ENCODE measurements at regions not wholly inside any gene's neighbourhood (a gene's known extent, or its start where the extent isn't known, plus 50 kb on each side); places are given as distances from the start of the nearest gene placed in this dataset.

- FAIRE-seq (no peak), ATAC-seq (no peak), DNase-seq (ENCODE audit: low read depth in 1 of 2, low spot score in 1 of 2) (no peak)
- Histone ChIP-seq H3K9me3 (no peaks in the 10 kb centered on the region; the same call in 2 of the 3 replicates), H3K27ac (no peak overlapping the region), H3K4me1 (no peaks in the 10 kb centered on the region), H3K4me2 (no peak overlapping the region), H3K4me3 (no peak overlapping the region)
- no peak for TF ChIP-seq HOXB13 (CRISPR knock-in tag; IDR thresholded peaks at IDR 0.05; ENCODE audit: low read depth)
- no peak for TF ChIP-seq ZC3H11A (IDR thresholded peaks at IDR 0.05)
- TF ChIP-seq MYC (IDR thresholded peaks at IDR 0.05; ENCODE audit: borderline replicate concordance, low read length): no peak
- TF ChIP-seq HOXA7 (CRISPR knock-in tag; IDR thresholded peaks at IDR 0.05): no peak
- TF ChIP-seq EHF (CRISPR knock-in tag; IDR thresholded peaks at IDR 0.05): no peak
- no peak for TF ChIP-seq HES2 (IDR thresholded peaks at IDR 0.05)
- TF ChIP-seq TP53 (CRISPR knock-in tag; IDR thresholded peaks at IDR 0.05): no peak
- CTCF ChIA-PET: interaction anchor here (1.2 to 1.6 kb wide), 3 partner anchors 11 to 14 kb away, joined by 3 to 4 read pairs (median 3); no protein-coding TSS in a partner anchor
- POLR2A ChIA-PET: no interaction called here
- WGBS (ENCODE audit: missing lambda C conversion rate): 6% methylated on average over 3 of the region's 3 CpGs
Observed at GRCh38 chr19:28839455-28839854, 373.5 kb downstream of the UQCRFS1 start.

GRCh38 chr19:28838909-28839308, 374.0 kb downstream of the UQCRFS1 start:
- CTCF ChIA-PET: interaction anchor here (1.1 to 1.6 kb wide), 4 partner anchors 11 to 15 kb away, joined by 3 to 4 read pairs (median 3); no protein-coding TSS in a partner anchor
- Histone ChIP-seq H3K4me1 (no peaks in the 10 kb centered on the region), H3K9me3 (no peaks in the 10 kb centered on the region), H3K4me2 (no peak overlapping the region), H3K27ac (no peak overlapping the region), H3K4me3 (no peak overlapping the region)
- FAIRE-seq: no peak
- TF ChIP-seq TP53 (CRISPR knock-in tag; IDR thresholded peaks at IDR 0.05): no peak
- TF ChIP-seq HOXA7 (CRISPR knock-in tag; IDR thresholded peaks at IDR 0.05): no peak
- TF ChIP-seq MAX (IDR thresholded peaks at IDR 0.05): no peak
- TF ChIP-seq ZNF302 (CRISPR knock-in tag; IDR thresholded peaks at IDR 0.05): no peak
- no peak for TF ChIP-seq ATOH8 (CRISPR knock-in tag; IDR thresholded peaks at IDR 0.05; ENCODE audit: low read depth)
- no peak for TF ChIP-seq FOSL2 (IDR thresholded peaks at IDR 0.05)
- TF ChIP-seq FOSL2 (CRISPR knock-in tag; IDR thresholded peaks at IDR 0.05): no peak
- no peak for TF ChIP-seq KDM5A (IDR thresholded peaks at IDR 0.05)
- POLR2A ChIA-PET: no interaction called here
- no peak for DNase-seq (ENCODE audit: low read depth in 1 of 2, low spot score in 1 of 2)
- no peak for ATAC-seq
- WGBS (ENCODE audit: missing lambda C conversion rate): under 1% methylated on average over 5 of the region's 5 CpGs

- Histone ChIP-seq H3K4me1 (no peaks in the 10 kb centered on the region), H3K4me2 (no peak overlapping the region), H3K27ac (no peak overlapping the region), H3K9me3 (no peaks in the 10 kb centered on the region; the same call in 2 of the 3 replicates), H3K4me3 (no peak overlapping the region)
- no peak for TF ChIP-seq HOXA7 (CRISPR knock-in tag; IDR thresholded peaks at IDR 0.05)
- TF ChIP-seq JUNB (IDR thresholded peaks at IDR 0.05): no peak
- no peak for TF ChIP-seq BHLHE40 (IDR thresholded peaks at IDR 0.05; ENCODE audit: low read depth, low read length)
- TF ChIP-seq FOSL2 (IDR thresholded peaks at IDR 0.05): no peak
- no peak for TF ChIP-seq FOSL2 (CRISPR knock-in tag; IDR thresholded peaks at IDR 0.05)
- TF ChIP-seq EHF (CRISPR knock-in tag; IDR thresholded peaks at IDR 0.05): no peak
- no peak for TF ChIP-seq NPAS2 (CRISPR knock-in tag; IDR thresholded peaks at IDR 0.05; ENCODE audit: borderline replicate concordance)
- ATAC-seq (no peak), DNase-seq (ENCODE audit: low read depth in 1 of 2, low spot score in 1 of 2) (no peak), FAIRE-seq (peak; percentile 43)
- CTCF ChIA-PET: no interaction called here
- 11% methylated on average over 7 of the region's 7 CpGs for WGBS (ENCODE audit: missing lambda C conversion rate)
- POLR2A ChIA-PET: no interaction called here
Observed at GRCh38 chr19:28836421-28836820, 376.5 kb downstream of the UQCRFS1 start.

GRCh38 chr19:28834996-28835395, 378.0 kb downstream of the UQCRFS1 start:
- POLR2A ChIA-PET: no interaction called here
- peak; percentile 7 for FAIRE-seq
- no peak for ATAC-seq
- Histone ChIP-seq H3K27ac (no peak overlapping the region), H3K9me3 (no peaks in the 10 kb centered on the region; the same call in 2 of the 3 replicates), H3K4me2 (no peak overlapping the region), H3K4me3 (no peak overlapping the region), H3K4me1 (no peaks in the 10 kb centered on the region)
- WGBS (ENCODE audit: missing lambda C conversion rate): 2% methylated on average over 3 of the region's 3 CpGs
- TF ChIP-seq EP300 (IDR thresholded peaks at IDR 0.05) (no peak), MAFK (IDR thresholded peaks at IDR 0.05; ENCODE audit: partially characterized antibody) (no peak), HOXB13 (CRISPR knock-in tag; IDR thresholded peaks at IDR 0.05; ENCODE audit: low read depth) (no peak), MYC (IDR thresholded peaks at IDR 0.05; ENCODE audit: borderline replicate concordance, low read length) (no peak), ZNF302 (CRISPR knock-in tag; IDR thresholded peaks at IDR 0.05) (no peak), TFCP2L1 (CRISPR knock-in tag; IDR thresholded peaks at IDR 0.05) (no peak), E2F6 (IDR thresholded peaks at IDR 0.05; ENCODE audit: borderline replicate concordance, low read depth) (no peak), POLR2AphosphoS2 (conservative IDR thresholded peaks at IDR 0.05; ENCODE audit: low read length) (no peak), ATOH8 (CRISPR knock-in tag; IDR thresholded peaks at IDR 0.05; ENCODE audit: low read depth) (no peak), ESRRA (IDR thresholded peaks at IDR 0.05; ENCODE audit: borderline replicate concordance, low read length) (no peak)
- CTCF ChIA-PET: interaction anchor here (0.5 to 0.9 kb wide), 3 partner anchors 13 to 426 kb away, joined by 3 read pairs; no protein-coding TSS in a partner anchor
- no peak for DNase-seq (ENCODE audit: low read depth in 1 of 2, low spot score in 1 of 2)

Measured in A549 (cell line).